Bronchial epithelial cell (primary cell): ENCODE measurements at regions not wholly inside any gene's neighbourhood (a gene's known extent, or its start where the extent isn't known, plus 50 kb on each side); places are given as distances from the start of the nearest gene placed in this dataset.
A peak's percentile ranks its signal among the peaks of the same experiment; 100 is the strongest.

Experiments
- DNase-seq: peaks from one replicate; pipeline ENCODE4 v3.0.0-alpha.2; 2010; ENCODE audit warnings: low read depth
- FAIRE-seq: peaks from 2 replicates; lab custom pipeline; 2011; peaks lifted over from hg19 to GRCh38; lab: Jason Lieb, UNC
- H3K27me3 ChIP-seq: 2 replicates; pipeline ENCODE4 v1.5.1; 2011; ENCODE audit warnings: low read length; ENCODE audit not compliant: control insufficient read depth, insufficient read depth
- H3K36me3 ChIP-seq: 2 replicates; pipeline ENCODE4 v1.5.1; 2011; ENCODE audit warnings: low read length; ENCODE audit not compliant: control insufficient read depth, insufficient read depth
- H3K4me3 ChIP-seq: 2 replicates; pipeline ENCODE4 v1.5.1; 2011; ENCODE audit warnings: mild to moderate bottlenecking, low read depth, low read length, control low read depth
- TF ChIP-seq, protein P1 (sequence below): IDR thresholded peaks from 2 replicates; pipeline ENCODE4 v1.5.1; 2011; ENCODE audit warnings: mild to moderate bottlenecking, moderate library complexity, low read length, control low read depth, inconsistent platforms; ENCODE audit not compliant: insufficient read depth, severe bottlenecking

DNA sequence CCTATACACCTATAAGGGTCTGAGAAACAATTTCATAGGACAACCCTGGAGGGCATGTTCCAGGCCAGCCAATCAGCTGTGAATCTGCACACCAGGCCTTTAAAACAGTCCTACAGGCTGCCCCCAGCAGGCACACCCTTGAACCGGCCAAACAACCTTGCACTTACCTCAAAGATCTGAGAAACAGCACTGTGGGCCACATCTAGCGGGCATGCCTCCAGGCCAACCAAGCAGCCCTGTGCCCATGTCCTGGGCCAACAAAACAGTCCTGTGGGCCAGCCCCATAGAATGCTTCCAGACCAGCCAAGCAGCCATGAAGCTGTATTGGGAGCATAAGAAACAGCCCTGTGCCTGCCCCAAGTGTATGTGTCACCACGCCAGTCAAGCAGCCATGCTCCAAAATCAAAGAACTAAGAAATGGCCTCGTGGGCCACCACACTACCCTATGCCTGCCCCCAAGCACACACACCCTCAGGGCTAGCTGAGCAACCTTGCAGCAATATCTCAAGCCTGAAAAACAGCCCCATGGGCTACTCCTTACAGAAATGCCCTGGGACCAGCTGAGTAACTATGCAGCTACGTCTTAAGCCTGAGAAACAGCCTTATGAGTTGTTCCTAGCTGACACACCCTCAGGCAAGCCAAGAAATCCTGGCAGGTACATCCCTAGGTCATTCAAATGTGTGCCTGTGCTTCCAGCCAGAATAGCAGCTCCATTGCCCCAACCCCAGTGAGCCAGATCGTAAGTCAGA is 2243.8 kb upstream of the C9orf72 start:
- TF ChIP-seq, protein P1, sequence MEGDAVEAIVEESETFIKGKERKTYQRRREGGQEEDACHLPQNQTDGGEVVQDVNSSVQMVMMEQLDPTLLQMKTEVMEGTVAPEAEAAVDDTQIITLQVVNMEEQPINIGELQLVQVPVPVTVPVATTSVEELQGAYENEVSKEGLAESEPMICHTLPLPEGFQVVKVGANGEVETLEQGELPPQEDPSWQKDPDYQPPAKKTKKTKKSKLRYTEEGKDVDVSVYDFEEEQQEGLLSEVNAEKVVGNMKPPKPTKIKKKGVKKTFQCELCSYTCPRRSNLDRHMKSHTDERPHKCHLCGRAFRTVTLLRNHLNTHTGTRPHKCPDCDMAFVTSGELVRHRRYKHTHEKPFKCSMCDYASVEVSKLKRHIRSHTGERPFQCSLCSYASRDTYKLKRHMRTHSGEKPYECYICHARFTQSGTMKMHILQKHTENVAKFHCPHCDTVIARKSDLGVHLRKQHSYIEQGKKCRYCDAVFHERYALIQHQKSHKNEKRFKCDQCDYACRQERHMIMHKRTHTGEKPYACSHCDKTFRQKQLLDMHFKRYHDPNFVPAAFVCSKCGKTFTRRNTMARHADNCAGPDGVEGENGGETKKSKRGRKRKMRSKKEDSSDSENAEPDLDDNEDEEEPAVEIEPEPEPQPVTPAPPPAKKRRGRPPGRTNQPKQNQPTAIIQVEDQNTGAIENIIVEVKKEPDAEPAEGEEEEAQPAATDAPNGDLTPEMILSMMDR: no peak
- peak; percentile 7 for DNase-seq
- peak; percentile 79 for FAIRE-seq
- no peak overlapping the region for H3K4me3 ChIP-seq
- H3K36me3 ChIP-seq: no peaks in the 10 kb centered on the region
- no peaks in the 10 kb centered on the region for H3K27me3 ChIP-seq

GRCh38 chr9:29822458-29822857 is 2249.2 kb upstream of the C9orf72 start:
- DNase-seq (no peak), FAIRE-seq (no peak)
- TF ChIP-seq, protein P1: no peak
- Histone ChIP-seq H3K36me3 (no peaks in the 10 kb centered on the region), H3K4me3 (no peak overlapping the region), H3K27me3 (no peaks in the 10 kb centered on the region)

DNA sequence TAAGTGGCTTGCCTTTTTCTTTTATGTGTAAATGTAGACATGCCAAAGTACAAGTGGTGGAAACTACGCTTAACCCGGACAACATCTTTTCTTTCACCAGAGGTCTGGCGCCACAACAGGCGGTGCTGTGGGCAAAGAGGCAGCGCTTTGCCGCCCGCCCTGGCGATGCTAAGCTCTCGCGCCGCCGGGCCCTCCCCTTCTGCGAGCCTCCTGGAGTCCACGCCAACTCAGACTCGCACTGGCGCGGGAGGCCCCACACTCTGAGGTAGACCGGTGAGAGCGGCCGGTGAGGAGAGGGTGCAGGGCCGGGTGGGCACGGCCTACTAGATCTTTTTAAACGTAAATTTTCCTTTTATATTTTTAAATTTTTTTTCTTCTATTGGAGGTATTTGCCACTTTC is 2253.1 kb upstream of the C9orf72 start:
- Histone ChIP-seq H3K4me3 (no peak overlapping the region), H3K27me3 (no peaks in the 10 kb centered on the region), H3K36me3 (no peaks in the 10 kb centered on the region)
- FAIRE-seq: no peak
- DNase-seq: no peak
- TF ChIP-seq, protein P1: no peak

GRCh38 chr9:29830821-29831220 is 2257.5 kb upstream of the C9orf72 start:
- no peaks in the 10 kb centered on the region for H3K36me3 ChIP-seq
- FAIRE-seq (no peak), DNase-seq (peak; percentile 44)
- TF ChIP-seq, protein P1: peak; percentile 55
- H3K27me3 ChIP-seq: no peaks in the 10 kb centered on the region
- no peak overlapping the region for H3K4me3 ChIP-seq

- FAIRE-seq: no peak
- TF ChIP-seq, protein P1: no peak
- DNase-seq: no peak
- H3K27me3 ChIP-seq: no peaks in the 10 kb centered on the region
- H3K4me3 ChIP-seq: no peak overlapping the region
- no peaks in the 10 kb centered on the region for H3K36me3 ChIP-seq
Measured at GRCh38 chr9:29838491-29839020, 2265.3 kb upstream of the C9orf72 start.
